ENCODE measurements at regions not wholly inside any gene's neighbourhood (a gene's known extent, or its start where the extent isn't known, plus 50 kb on each side); places are given as distances from the start of the nearest gene placed in this dataset.
"Not testable (repeated sequence)": the region's sequence is repeated elsewhere in the genome, so short reads cannot be mapped to it uniquely, and the experiment has no call there.

GRCh38 chr2:239804161-239805042 lies 220.7 kb downstream of the NDUFA10 start:
- DNase-seq (ENCODE audit: low spot score) = no peak
- Mint-ChIP-seq H3K27ac (no peak overlapping the region), H3K27me3 (ENCODE audit: insufficient read depth) (peaks cover 7% of the 10 kb centered on the region), H3K4me3 (no peak overlapping the region), H3K36me3 (ENCODE audit: low read depth) (no peaks in the 10 kb centered on the region), H3K9me3 (no peaks in the 10 kb centered on the region), H3K4me1 (ENCODE audit: low read depth) (no peaks in the 10 kb centered on the region)
- intact Hi-C loops (cut with micrococcal nuclease) = no loop called here

DNA sequence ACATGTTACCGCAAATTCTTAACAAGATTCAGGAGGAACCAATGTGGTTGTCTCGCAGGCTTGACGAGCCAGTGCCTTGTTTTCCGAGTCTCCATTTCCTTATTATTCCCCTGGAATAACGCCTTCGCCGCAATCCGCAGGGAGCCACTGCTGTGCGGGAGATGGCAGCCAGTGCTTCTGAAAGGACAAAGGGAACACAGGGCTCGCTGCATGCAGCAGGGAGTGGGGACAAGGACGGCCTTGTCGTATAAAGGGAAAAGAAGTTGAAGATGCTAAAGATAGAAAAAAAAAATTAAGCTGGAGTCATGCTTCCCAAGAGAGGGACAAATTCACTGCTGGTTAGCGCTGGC lies 221.4 kb downstream of the NDUFA10 start:
- Mint-ChIP-seq H3K27ac (no peak overlapping the region), H3K4me3 (no peak overlapping the region), H3K4me1 (ENCODE audit: low read depth) (no peaks in the 10 kb centered on the region), H3K9me3 (no peaks in the 10 kb centered on the region), H3K27me3 (ENCODE audit: insufficient read depth) (peaks cover 9% of the 10 kb centered on the region), H3K36me3 (ENCODE audit: low read depth) (no peaks in the 10 kb centered on the region)
- intact Hi-C loops (cut with micrococcal nuclease) = no loop called here
- no peak for DNase-seq (ENCODE audit: low spot score)

DNA sequence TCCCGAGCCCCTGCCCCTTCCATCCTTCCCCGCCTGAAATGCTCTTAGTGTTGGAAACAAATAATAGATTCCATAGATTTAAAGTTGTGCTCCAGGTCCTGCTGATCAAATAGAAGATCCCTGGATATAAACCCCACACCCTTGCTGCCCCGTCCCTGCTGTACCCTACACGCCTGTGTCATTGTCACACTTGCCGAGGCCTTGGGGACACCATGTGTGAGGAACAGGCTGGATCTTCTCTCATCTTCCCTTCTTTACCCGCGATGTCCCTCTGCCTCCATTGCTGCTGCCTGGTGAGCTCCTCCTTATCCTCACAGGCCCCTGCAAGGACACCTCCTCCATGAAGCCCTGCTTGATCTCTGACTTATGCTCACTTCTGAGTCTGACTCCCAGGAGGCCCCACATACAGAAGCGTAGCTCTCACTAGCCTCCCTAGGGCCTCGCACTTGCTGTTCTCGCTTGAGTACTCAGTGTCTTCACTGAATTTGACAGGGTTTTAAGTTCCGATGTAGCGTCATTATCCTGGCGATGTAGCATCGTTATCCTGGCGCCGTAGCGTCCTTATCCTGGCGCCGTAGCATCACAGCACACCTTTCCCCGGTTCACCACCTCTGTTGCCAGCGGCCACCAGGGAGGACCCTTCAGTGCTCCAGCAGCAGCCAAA lies 221.9 kb downstream of the NDUFA10 start:
- no peak overlapping the region for H3K27ac Mint-ChIP-seq
- H3K27me3 Mint-ChIP-seq (ENCODE audit: insufficient read depth) = peaks cover 13% of the 10 kb centered on the region
- no peak for DNase-seq (ENCODE audit: low spot score)
- no peaks in the 10 kb centered on the region for H3K9me3 Mint-ChIP-seq
- intact Hi-C loops (cut with micrococcal nuclease) = no loop called here
- H3K36me3 Mint-ChIP-seq (ENCODE audit: low read depth) = no peaks in the 10 kb centered on the region
- H3K4me3 Mint-ChIP-seq = no peak overlapping the region
- no peaks in the 10 kb centered on the region for H3K4me1 Mint-ChIP-seq (ENCODE audit: low read depth)

GRCh38 chr2:239802185-239802649 lies 222.9 kb downstream of the NDUFA10 start:
- no peaks in the 10 kb centered on the region for H3K4me1 Mint-ChIP-seq (ENCODE audit: low read depth)
- no peak for DNase-seq (ENCODE audit: low spot score)

GRCh38 chr2:239801404-239802184 lies 223.5 kb downstream of the NDUFA10 start:
- intact Hi-C loops (cut with micrococcal nuclease) = no loop called here
- no peak overlapping the region for H3K4me3 Mint-ChIP-seq
- H3K9me3 Mint-ChIP-seq = no peaks in the 10 kb centered on the region
- H3K4me1 Mint-ChIP-seq (ENCODE audit: low read depth) = no peaks in the 10 kb centered on the region
- H3K27me3 Mint-ChIP-seq (ENCODE audit: insufficient read depth) = peaks cover 18% of the 10 kb centered on the region
- DNase-seq (ENCODE audit: low spot score) = no peak
- no peaks in the 10 kb centered on the region for H3K36me3 Mint-ChIP-seq (ENCODE audit: low read depth)
- H3K27ac Mint-ChIP-seq = no peak overlapping the region

More at GRCh38 chr2:239802185-239802649, 222.9 kb downstream of the NDUFA10 start:
- H3K4me3 Mint-ChIP-seq = no peak overlapping the region
- no peaks in the 10 kb centered on the region for H3K9me3 Mint-ChIP-seq
- no peaks in the 10 kb centered on the region for H3K36me3 Mint-ChIP-seq (ENCODE audit: low read depth)
- no peak overlapping the region for H3K27ac Mint-ChIP-seq
- intact Hi-C loops (cut with micrococcal nuclease) = no loop called here
- H3K27me3 Mint-ChIP-seq (ENCODE audit: insufficient read depth) = peaks cover 16% of the 10 kb centered on the region

GRCh38 chr2:239800785-239801386 lies 224.3 kb downstream of the NDUFA10 start:
- Mint-ChIP-seq H3K27ac (no peak overlapping the region), H3K4me3 (no peak overlapping the region), H3K36me3 (ENCODE audit: low read depth) (no peaks in the 10 kb centered on the region), H3K27me3 (ENCODE audit: insufficient read depth) (peaks cover 18% of the 10 kb centered on the region), H3K9me3 (no peaks in the 10 kb centered on the region), H3K4me1 (ENCODE audit: low read depth) (no peaks in the 10 kb centered on the region)
- no peak for DNase-seq (ENCODE audit: low spot score)
- intact Hi-C loops (cut with micrococcal nuclease) = no loop called here

- intact Hi-C loops (cut with micrococcal nuclease) = no loop called here
- Mint-ChIP-seq H3K4me3 (no peak overlapping the region), H3K9me3 (no peaks in the 10 kb centered on the region), H3K4me1 (ENCODE audit: low read depth) (no peaks in the 10 kb centered on the region), H3K27ac (no peak overlapping the region), H3K36me3 (ENCODE audit: low read depth) (no peaks in the 10 kb centered on the region), H3K27me3 (ENCODE audit: insufficient read depth) (peaks cover 18% of the 10 kb centered on the region)
- DNase-seq (ENCODE audit: low spot score) = no peak
These were observed 227.8 kb downstream of the NDUFA10 start for GRCh38 chr2:239797316-239797715.

DNA sequence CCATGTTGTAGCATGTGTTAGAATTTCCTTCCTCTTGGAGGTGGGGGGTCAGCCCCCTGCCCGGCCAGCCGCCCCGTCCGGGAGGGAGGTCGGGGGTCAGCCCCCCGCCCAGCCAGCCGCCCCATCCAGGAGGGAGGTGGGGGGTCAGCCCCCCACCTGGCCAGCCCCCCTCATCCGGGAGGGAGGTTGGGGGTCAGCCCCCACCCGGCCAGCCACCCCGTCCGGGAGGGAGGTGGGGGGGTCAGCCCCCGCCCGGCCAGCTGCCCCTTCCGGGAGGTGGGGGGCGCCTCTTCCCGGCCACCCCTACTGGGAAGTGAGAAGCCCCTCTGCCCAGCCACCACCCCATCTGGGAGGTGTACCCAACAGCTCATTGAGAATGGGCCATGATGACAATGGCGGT lies 229.4 kb downstream of the NDUFA10 start:
- DNase-seq (ENCODE audit: low spot score); intact Hi-C loops (cut with micrococcal nuclease); H3K27ac Mint-ChIP-seq; H3K36me3 Mint-ChIP-seq (ENCODE audit: low read depth); H3K4me3 Mint-ChIP-seq; H3K4me1 Mint-ChIP-seq (ENCODE audit: low read depth); H3K9me3 Mint-ChIP-seq: not testable (repeated sequence)
- peaks cover 18% of the 10 kb centered on the region for H3K27me3 Mint-ChIP-seq (ENCODE audit: insufficient read depth)

DNA sequence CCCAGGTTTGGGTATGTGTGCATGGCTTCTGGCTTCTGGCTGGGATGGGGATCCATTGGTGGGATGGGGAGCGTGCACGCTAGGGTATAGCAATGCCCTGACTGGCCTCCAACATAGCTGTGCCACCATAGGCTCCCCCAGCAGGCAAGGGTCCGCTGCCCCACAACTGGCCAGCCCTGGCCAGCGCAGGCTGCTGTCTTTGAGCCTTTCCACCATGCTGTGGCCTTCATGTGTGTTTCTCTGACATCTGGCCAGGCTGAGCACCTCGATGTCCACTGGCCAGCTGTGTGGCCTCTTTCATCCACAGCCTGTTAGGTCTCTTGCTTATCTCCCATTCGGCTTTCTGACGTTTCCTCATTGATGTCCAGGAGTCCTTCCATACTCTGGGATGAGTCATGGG lies 231.3 kb downstream of the NDUFA10 start:
- intact Hi-C loops (cut with micrococcal nuclease) = no loop called here
- Mint-ChIP-seq H3K4me1 (ENCODE audit: low read depth) (no peaks in the 10 kb centered on the region), H3K4me3 (no peak overlapping the region), H3K9me3 (no peaks in the 10 kb centered on the region), H3K27me3 (ENCODE audit: insufficient read depth) (peaks cover 12% of the 10 kb centered on the region), H3K27ac (no peak overlapping the region), H3K36me3 (ENCODE audit: low read depth) (no peaks in the 10 kb centered on the region)
- DNase-seq (ENCODE audit: low spot score) = no peak

- Mint-ChIP-seq H3K27me3 (ENCODE audit: insufficient read depth) (peaks cover 7% of the 10 kb centered on the region), H3K27ac (no peak overlapping the region), H3K4me3 (no peak overlapping the region), H3K4me1 (ENCODE audit: low read depth) (no peaks in the 10 kb centered on the region), H3K9me3 (no peaks in the 10 kb centered on the region), H3K36me3 (ENCODE audit: low read depth) (no peaks in the 10 kb centered on the region)
- DNase-seq (ENCODE audit: low spot score) = no peak
- intact Hi-C loops (cut with micrococcal nuclease) = no loop called here
These were observed 232.1 kb downstream of the NDUFA10 start for GRCh38 chr2:239793086-239793485.

DNA sequence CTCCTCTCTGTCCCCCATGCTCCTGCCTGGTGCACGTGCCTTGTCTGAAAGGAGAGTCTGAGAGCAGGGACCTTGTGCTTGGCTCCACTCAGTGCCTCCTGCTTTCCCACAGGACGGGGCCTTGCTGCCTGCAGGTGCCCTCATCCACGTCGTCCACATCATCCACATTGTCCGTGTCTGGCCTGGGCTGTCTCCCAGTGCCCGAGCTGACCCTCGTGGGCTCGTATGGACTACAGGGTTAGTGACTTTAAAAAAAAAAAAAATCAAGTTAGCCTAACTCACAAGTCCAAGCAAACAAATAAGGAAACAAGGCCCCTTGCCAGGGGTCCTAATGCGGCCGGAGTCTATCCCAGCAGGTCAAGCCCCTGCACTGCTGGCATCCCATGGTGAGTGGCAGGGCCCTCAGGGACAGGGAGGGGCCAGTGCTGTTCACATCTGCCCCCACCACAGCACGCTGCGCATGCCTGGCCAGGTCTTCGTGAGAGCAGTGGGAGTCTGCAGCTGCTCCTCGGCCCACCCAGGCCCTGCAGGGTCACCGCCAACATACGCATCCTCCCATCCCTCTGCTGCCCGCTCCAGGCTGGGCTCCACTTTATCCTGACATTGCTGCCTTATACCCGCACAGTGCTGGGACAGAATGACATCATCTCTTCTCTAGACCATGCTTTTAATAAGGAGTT lies 232.6 kb downstream of the NDUFA10 start:
- Mint-ChIP-seq H3K27ac (no peak overlapping the region), H3K36me3 (ENCODE audit: low read depth) (no peaks in the 10 kb centered on the region), H3K9me3 (no peaks in the 10 kb centered on the region), H3K4me1 (ENCODE audit: low read depth) (no peaks in the 10 kb centered on the region), H3K27me3 (ENCODE audit: insufficient read depth) (peaks cover 7% of the 10 kb centered on the region), H3K4me3 (no peak overlapping the region)
- intact Hi-C loops (cut with micrococcal nuclease) = no loop called here
- DNase-seq (ENCODE audit: low spot score) = no peak

All from activated T-helper 1 cell treated with anti-CD3 and anti-CD28 coated beads, Interleukin-12 subunit alpha, Interleukin-12 subunit beta, Interleukin-2, Interleukin-4 antibody, amounts not matched to agents 30 ng/mL and 10 ng/mL and 1 ng/mL, durations not matched to agents 14 hours and 24 hours and 36 hours (primary cell).